Esophagus muscularis mucosa (tissue), 3 donors: ENCODE measurements at regions not wholly inside any gene's neighbourhood (a gene's known extent, or its start where the extent isn't known, plus 50 kb on each side); places are given as distances from the start of the nearest gene placed in this dataset.

Experiments used
- POLR2A ChIP-seq: fragments of 450-650 bp; IDR thresholded peaks from one replicate; pipeline ENCODE4 v1.6.1; 2017; ENCODE audit warnings: antibody characterized with exemption, moderate library complexity, mild to moderate bottlenecking, low read depth
- TF ChIP-seq, protein P1 (sequence below), 3 experiments: fragments of 200-600 bp in 2 of 3; fragments of 450-650 bp in 1 of 3; sonication (generic) in 2 of 3; IDR thresholded peaks; one replicate each; pipeline ENCODE4 v1.5.1; 2017 to 2019; ENCODE audit warnings: antibody characterized with exemption in 3 of 3, mild to moderate bottlenecking in 2 of 3, moderate library complexity in 1 of 3

DNA sequence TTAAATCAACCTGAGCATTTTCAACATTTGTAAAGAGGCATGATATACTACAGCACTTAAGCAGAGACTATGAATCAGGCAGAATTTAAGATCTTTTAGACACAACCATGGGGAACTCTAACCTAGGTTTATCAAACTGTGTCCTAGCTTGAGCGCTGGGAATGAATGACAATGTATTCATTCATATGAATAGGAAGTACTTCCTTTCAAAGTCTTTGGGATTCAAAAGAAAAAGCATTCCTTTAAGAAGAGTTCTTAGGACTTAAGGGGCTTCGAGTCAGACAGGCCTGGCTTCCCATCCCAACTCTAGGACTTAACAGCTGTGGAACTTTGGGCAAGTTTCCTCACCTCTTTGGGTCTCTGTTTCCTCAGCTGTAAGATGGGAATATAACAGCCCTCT lies 104.6 kb downstream of the ANAPC4 start:
- TF ChIP-seq POLR2A, result no peak
- TF ChIP-seq, protein P1, sequence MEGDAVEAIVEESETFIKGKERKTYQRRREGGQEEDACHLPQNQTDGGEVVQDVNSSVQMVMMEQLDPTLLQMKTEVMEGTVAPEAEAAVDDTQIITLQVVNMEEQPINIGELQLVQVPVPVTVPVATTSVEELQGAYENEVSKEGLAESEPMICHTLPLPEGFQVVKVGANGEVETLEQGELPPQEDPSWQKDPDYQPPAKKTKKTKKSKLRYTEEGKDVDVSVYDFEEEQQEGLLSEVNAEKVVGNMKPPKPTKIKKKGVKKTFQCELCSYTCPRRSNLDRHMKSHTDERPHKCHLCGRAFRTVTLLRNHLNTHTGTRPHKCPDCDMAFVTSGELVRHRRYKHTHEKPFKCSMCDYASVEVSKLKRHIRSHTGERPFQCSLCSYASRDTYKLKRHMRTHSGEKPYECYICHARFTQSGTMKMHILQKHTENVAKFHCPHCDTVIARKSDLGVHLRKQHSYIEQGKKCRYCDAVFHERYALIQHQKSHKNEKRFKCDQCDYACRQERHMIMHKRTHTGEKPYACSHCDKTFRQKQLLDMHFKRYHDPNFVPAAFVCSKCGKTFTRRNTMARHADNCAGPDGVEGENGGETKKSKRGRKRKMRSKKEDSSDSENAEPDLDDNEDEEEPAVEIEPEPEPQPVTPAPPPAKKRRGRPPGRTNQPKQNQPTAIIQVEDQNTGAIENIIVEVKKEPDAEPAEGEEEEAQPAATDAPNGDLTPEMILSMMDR (IDR thresholded peaks at IDR 0.05), result no peak
